B cell (primary cell): ENCODE measurements at regions not wholly inside any gene's neighbourhood (a gene's known extent, or its start where the extent isn't known, plus 50 kb on each side); places are given as distances from the start of the nearest gene placed in this dataset.

Experiments used
- ATAC-seq: fragments of 200-7000 bp; cut with Tn5 transposase; one replicate; pipeline ENCODE4 v1.10.0; 2021; ENCODE audit warnings: low read depth, mild to moderate bottlenecking, moderate number of reproducible peaks, moderate library complexity
- CTCF ChIA-PET: fragments of 350-600 bp; sonication (Branson Sonifier 250); formaldehyde crosslinking; loops from one replicate; lab custom pipeline; 2021; ENCODE audit warnings: antibody characterized with exemption, inconsistent platforms; lab: Charles Lee
- POLR2A ChIA-PET: fragments of 350-600 bp; sonication (Branson Sonifier 250); formaldehyde crosslinking; loops from one replicate; lab custom pipeline; 2021; ENCODE audit warnings: antibody characterized with exemption; lab: Charles Lee
- DNase-seq: peaks from one replicate; pipeline ENCODE4 v3.0.0; 2013
- H2AFZ ChIP-seq: 2 replicates; pipeline ENCODE4 v1.6.1; 2012; ENCODE audit warnings: mild to moderate bottlenecking, low read depth, low read length; ENCODE audit not compliant: insufficient read depth, poor library complexity, severe bottlenecking
- H3K27ac ChIP-seq, 2 donors: 1 replicate in 1 of 2; 2 replicates in 1 of 2; pipeline ENCODE4 v1.5.1; 2012 to 2013; ENCODE audit warnings: low read length in 2 of 2, mild to moderate bottlenecking in 2 of 2, moderate library complexity in 1 of 2
- H3K27me3 ChIP-seq, 4 experiments: fragments of 200-600 bp in 1 of 4; sonication (generic) in 1 of 4; replicated peaks in 1 of 4; 1 replicate in 2 of 4; 2 replicates in 2 of 4; pipeline versions ENCODE4 v1.6.1 to v1.7.0; 2013 to 2016; ENCODE audit warnings: low read length in 3 of 4, mild to moderate bottlenecking in 2 of 4, mixed read lengths in 1 of 4, moderate library complexity in 1 of 4; ENCODE audit not compliant: insufficient read depth in 4 of 4, control insufficient read depth in 3 of 4; ENCODE audit errors: control extremely low read depth in 1 of 4
- H3K36me3 ChIP-seq, 2 experiments: replicated peaks in 1 of 2; 1 replicate in 1 of 2; 2 replicates in 1 of 2; pipeline versions ENCODE4 v1.6.1 to v1.7.1; 2013; ENCODE audit warnings: low read length in 1 of 2; ENCODE audit not compliant: insufficient read depth in 2 of 2, control insufficient read depth in 1 of 2; ENCODE audit errors: control extremely low read depth in 1 of 2, extremely low read depth in 1 of 2
- H3K4me1 ChIP-seq, 2 donors: fragments of 200-600 bp in 1 of 2; sonication (generic) in 1 of 2; 1 replicate in 1 of 2; 2 replicates in 1 of 2; pipeline versions ENCODE4 v1.5.1 to v1.6.1; 2013 to 2017; ENCODE audit warnings: low read length in 2 of 2; ENCODE audit not compliant: control insufficient read depth in 2 of 2, insufficient read depth in 2 of 2
- H3K4me2 ChIP-seq: replicated peaks from 2 replicates; pipeline ENCODE3; 2012; ENCODE audit warnings: mild to moderate bottlenecking, low read depth, low read length; ENCODE audit not compliant: poor library complexity, severe bottlenecking
- H3K4me3 ChIP-seq, 5 experiments: fragments of 200-600 bp in 1 of 5; sonication (generic) in 1 of 5; 1 replicate in 3 of 5; 2 replicates in 2 of 5; pipeline versions ENCODE4 v1.5.1 to v1.7.0; 2011 to 2016; ENCODE audit warnings: low read length in 4 of 5, mild to moderate bottlenecking in 4 of 5, low read depth in 2 of 5, control low read depth in 1 of 5, moderate library complexity in 1 of 5; ENCODE audit not compliant: insufficient read depth in 1 of 5; ENCODE audit errors: control extremely low read depth in 1 of 5, extremely low read depth in 1 of 5
- H3K79me2 ChIP-seq: fragments of 200-600 bp; sonication (generic); one replicate; pipeline ENCODE4 v1.6.0; 2016; ENCODE audit warnings: low read length; ENCODE audit not compliant: control insufficient read depth, insufficient read depth
- H3K9ac ChIP-seq: fragments of 200-600 bp; sonication (generic); 2 replicates; pipeline ENCODE4 v1.6.1; 2017; ENCODE audit warnings: mild to moderate bottlenecking, low read length, moderate library complexity
- H3K9me3 ChIP-seq, 3 donors: one replicate each; pipeline versions ENCODE4 v1.6.1 to v1.7.1; 2013; ENCODE audit warnings: low read length in 2 of 3; ENCODE audit not compliant: control insufficient read depth in 2 of 3, insufficient read depth in 1 of 3; ENCODE audit errors: control extremely low read depth in 1 of 3
- H4K20me1 ChIP-seq: 2 replicates; pipeline ENCODE4 v1.6.0; 2012; ENCODE audit warnings: mild to moderate bottlenecking, low read length; ENCODE audit not compliant: insufficient read depth, control insufficient read depth, poor library complexity, severe bottlenecking
- H3K27ac Mint-ChIP-seq: one replicate; pipeline ENCODE4 v1.8.0; 2021; ENCODE audit warnings: mixed read lengths
- H3K27me3 Mint-ChIP-seq: one replicate; pipeline ENCODE4 v1.8.0; 2021; ENCODE audit warnings: mixed read lengths
- H3K4me1 Mint-ChIP-seq: one replicate; pipeline ENCODE4 v1.8.0; 2021; ENCODE audit warnings: mixed read lengths
- H3K4me3 Mint-ChIP-seq: one replicate; pipeline ENCODE4 v1.8.0; 2021; ENCODE audit warnings: mixed read lengths
- H3K9me3 Mint-ChIP-seq: one replicate; pipeline ENCODE4 v1.8.0; 2022; ENCODE audit warnings: mixed read lengths; ENCODE audit not compliant: insufficient read depth
- CTCF ChIP-seq: fragments of 200-600 bp; IDR thresholded peaks from one replicate; pipeline ENCODE4 v1.8.0; 2022; ENCODE audit warnings: antibody characterized with exemption, mild to moderate bottlenecking
- EZH2 ChIP-seq: IDR thresholded peaks from 2 replicates; pipeline ENCODE4 v1.6.1; 2012; ENCODE audit warnings: borderline replicate concordance, low read depth, mild to moderate bottlenecking, moderate library complexity, low read length; ENCODE audit not compliant: insufficient read depth, poor library complexity, severe bottlenecking
- WGBS: methylation state at CpG from one replicate; pipeline ENCODE4 v1.1.5; 2013; ENCODE audit warnings: missing lambda C conversion rate; ENCODE audit not compliant: insufficient coverage; 5-methylcytosine and 5-hydroxymethylcytosine counted together
- intact Hi-C: fragments of 100-400 bp; cut with micrococcal nuclease; formaldehyde crosslinking; loops from one replicate; pipeline ENCODE4 v1.10.0; 2022

- no peak overlapping the region for H3K4me3 Mint-ChIP-seq
- WGBS, result no CpG with 5 or more reads among the region's 2 CpGs
Observed at GRCh38 chr3:99330281-99330680, 308.1 kb upstream of the COL8A1 start.

DNA sequence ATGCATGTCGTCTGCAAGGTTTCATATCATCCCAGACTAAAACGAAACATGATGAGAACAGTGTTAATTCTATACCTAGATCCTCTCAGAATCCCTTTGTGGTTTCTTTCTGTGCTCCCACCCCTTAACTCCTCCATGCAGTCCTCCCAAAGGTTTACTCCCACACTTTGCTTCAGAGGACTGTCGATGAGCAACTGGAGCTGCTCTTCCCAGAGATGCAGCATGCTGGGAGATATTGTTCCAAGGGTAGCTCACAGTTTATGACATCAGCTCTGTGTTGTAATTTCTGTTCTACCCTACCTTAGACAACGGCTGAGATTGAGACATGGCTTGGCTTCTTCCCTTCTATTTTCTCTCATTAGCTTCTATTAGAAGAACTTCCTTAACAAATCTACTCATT lies 313.0 kb upstream of the COL8A1 start:
- POLR2A ChIA-PET, result no interaction called here
- Histone ChIP-seq H3K27me3 (no peaks in the 10 kb centered on the region), H3K9ac (no peak overlapping the region), H3K4me1 (no peaks in the 10 kb centered on the region), H3K4me3 (no peak overlapping the region), H2AFZ (no peak overlapping the region), H3K4me2 (no peak overlapping the region), H3K27ac (no peak overlapping the region), H3K79me2 (no peaks in the 10 kb centered on the region), H3K9me3 (no peaks in the 10 kb centered on the region), H4K20me1 (no peaks in the 10 kb centered on the region), H3K36me3 (no peaks in the 10 kb centered on the region)
- H3K27me3 Mint-ChIP-seq, result no peaks in the 10 kb centered on the region
- CTCF ChIA-PET, result no interaction called here
- H3K4me3 Mint-ChIP-seq, result no peak overlapping the region
- no peak for TF ChIP-seq CTCF
- no peak for TF ChIP-seq EZH2
- no peak overlapping the region for H3K27ac Mint-ChIP-seq
- no peak for ATAC-seq
- intact Hi-C loops, result no loop called here
- no peaks in the 10 kb centered on the region for H3K4me1 Mint-ChIP-seq
- no CpG with 5 or more reads among the region's 4 CpGs for WGBS
- no peak for DNase-seq
- peaks cover 3% of the 10 kb centered on the region for H3K9me3 Mint-ChIP-seq

More at GRCh38 chr3:99330281-99330680, 308.1 kb upstream of the COL8A1 start:
- intact Hi-C loops, result no loop called here
- ChIA-PET CTCF (no interaction called here), POLR2A (no interaction called here)
- H3K27me3 ChIP-seq, result no peaks in the 10 kb centered on the region
- ATAC-seq (no peak), DNase-seq (no peak)
- no peak overlapping the region for H3K9ac ChIP-seq
- no peak overlapping the region for H3K4me2 ChIP-seq
- no peaks in the 10 kb centered on the region for H3K36me3 ChIP-seq
- H4K20me1 ChIP-seq, result no peaks in the 10 kb centered on the region
- no peaks in the 10 kb centered on the region for H3K9me3 ChIP-seq
- no peaks in the 10 kb centered on the region for H3K27me3 Mint-ChIP-seq
- no peaks in the 10 kb centered on the region for H3K4me1 Mint-ChIP-seq
- H3K4me3 ChIP-seq, result no peak overlapping the region
- H3K79me2 ChIP-seq, result no peaks in the 10 kb centered on the region
- no peak overlapping the region for H2AFZ ChIP-seq
- TF ChIP-seq CTCF (no peak), EZH2 (no peak)
- H3K4me1 ChIP-seq, result no peaks in the 10 kb centered on the region
- no peak overlapping the region for H3K27ac Mint-ChIP-seq
- H3K27ac ChIP-seq, result no peak overlapping the region
- no peaks in the 10 kb centered on the region for H3K9me3 Mint-ChIP-seq
